Pancreas (tissue), 10 donors: ENCODE measurements at regions not wholly inside any gene's neighbourhood (a gene's known extent, or its start where the extent isn't known, plus 50 kb on each side); places are given as distances from the start of the nearest gene placed in this dataset.

Source experiments
- ATAC-seq, 4 donors: fragments of 200-7000 bp; cut with Tn5 transposase; one replicate each; pipeline versions ENCODE4 v1.8.0 to v1.9.1; 2020; ENCODE audit warnings: mild to moderate bottlenecking in 4 of 4, moderate library complexity in 4 of 4
- DNase-seq, 6 donors: peaks; one replicate each; pipeline ENCODE4 v3.0.0-alpha.2; 2020
- FAIRE-seq: peaks from 2 replicates; lab custom pipeline; 2012; peaks lifted over from hg19 to GRCh38; lab: Jason Lieb, UNC
- H3K27ac ChIP-seq, 4 donors: fragments of 200-600 bp; sonication (generic); 1 replicate in 3 of 4; 2 replicates in 1 of 4; pipeline versions ENCODE4 v1.5.0 to v1.8.0; 2020
- H3K27me3 ChIP-seq, 4 donors: fragments of 200-600 bp; one replicate each; pipeline ENCODE4 v1.8.0; 2021
- H3K36me3 ChIP-seq, 3 donors: fragments of 200-600 bp; sonication (generic) in 1 of 3; one replicate each; pipeline versions ENCODE4 v1.5.0 to v1.8.0; 2020 to 2021
- H3K4me1 ChIP-seq, 3 donors: fragments of 200-600 bp; one replicate each; pipeline ENCODE4 v1.8.0; 2021
- H3K4me3 ChIP-seq, 4 donors: fragments of 200-600 bp; sonication (generic) in 2 of 4; one replicate each; pipeline versions ENCODE4 v1.5.0 to v1.8.0; 2020 to 2021
- H3K9me3 ChIP-seq, 4 donors: fragments of 200-600 bp; one replicate each; pipeline ENCODE4 v1.8.0; 2021
- WGBS, 2 donors: extraction: QIAGEN DNeasy Blood & Tissue Kit; methylation state at CpG; one replicate each; pipeline ENCODE4 v1.1.7; 2013; 5-methylcytosine and 5-hydroxymethylcytosine counted together
- intact Hi-C, 3 donors: fragments of 100-400 bp; cut with DNase I; formaldehyde crosslinking; loops; one replicate each; pipeline versions ENCODE4 v1.11.1 to v1.14.2; 2022
- TF ChIP-seq, protein P1 (sequence below), 4 donors: fragments of 200-600 bp; sonication (generic) in 3 of 4; IDR thresholded peaks; one replicate each; pipeline versions ENCODE4 v1.5.0 to v1.8.0; 2021; ENCODE audit warnings: antibody characterized with exemption in 4 of 4
- donor health status: healthy with polysubstance abuse.
- donor health status: DM: no; HTN: no; CAD: no; lungs with moderate emphysema.
- donor health status: DM: no; HTN: no; CAD: no.
- donor health status: control.
- donor health status: control.
- donor health status: Bipolar disorder and iron deficiency.
- donor health status: DM: yes; HTN: yes; CAD: no.
- donor health status: DM: no; HTN: no; CAD: no.
- donor health status: DM: no; HTN: no; CAD: no.
- donor health status: DM: yes; HTN: yes; CAD: no.

GRCh38 chr10:60487543-60487942 lies 97.9 kb upstream of the ANK3 start:
- no peaks in the 10 kb centered on the region for H3K27me3 ChIP-seq
- H3K4me1 ChIP-seq = no peaks in the 10 kb centered on the region
- no peak for ATAC-seq
- no peak overlapping the region for H3K4me3 ChIP-seq
- DNase-seq = no peak
- intact Hi-C loops = no loop called here
- no peaks in the 10 kb centered on the region for H3K9me3 ChIP-seq
- H3K36me3 ChIP-seq = no peaks in the 10 kb centered on the region
- FAIRE-seq = no peak
- no peak overlapping the region for H3K27ac ChIP-seq
- WGBS, 2 donors = 86 to 97% methylated on average over 9 of the region's 9 CpGs
- TF ChIP-seq, protein P1, sequence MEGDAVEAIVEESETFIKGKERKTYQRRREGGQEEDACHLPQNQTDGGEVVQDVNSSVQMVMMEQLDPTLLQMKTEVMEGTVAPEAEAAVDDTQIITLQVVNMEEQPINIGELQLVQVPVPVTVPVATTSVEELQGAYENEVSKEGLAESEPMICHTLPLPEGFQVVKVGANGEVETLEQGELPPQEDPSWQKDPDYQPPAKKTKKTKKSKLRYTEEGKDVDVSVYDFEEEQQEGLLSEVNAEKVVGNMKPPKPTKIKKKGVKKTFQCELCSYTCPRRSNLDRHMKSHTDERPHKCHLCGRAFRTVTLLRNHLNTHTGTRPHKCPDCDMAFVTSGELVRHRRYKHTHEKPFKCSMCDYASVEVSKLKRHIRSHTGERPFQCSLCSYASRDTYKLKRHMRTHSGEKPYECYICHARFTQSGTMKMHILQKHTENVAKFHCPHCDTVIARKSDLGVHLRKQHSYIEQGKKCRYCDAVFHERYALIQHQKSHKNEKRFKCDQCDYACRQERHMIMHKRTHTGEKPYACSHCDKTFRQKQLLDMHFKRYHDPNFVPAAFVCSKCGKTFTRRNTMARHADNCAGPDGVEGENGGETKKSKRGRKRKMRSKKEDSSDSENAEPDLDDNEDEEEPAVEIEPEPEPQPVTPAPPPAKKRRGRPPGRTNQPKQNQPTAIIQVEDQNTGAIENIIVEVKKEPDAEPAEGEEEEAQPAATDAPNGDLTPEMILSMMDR (IDR thresholded peaks at IDR 0.05) = no peak

- Histone ChIP-seq H3K27ac (no peak overlapping the region), H3K36me3 (no peaks in the 10 kb centered on the region), H3K27me3 (no peaks in the 10 kb centered on the region), H3K9me3 (no peaks in the 10 kb centered on the region), H3K4me3 (no peak overlapping the region), H3K4me1 (peaks cover 0 to 5% (median 0%) of the 10 kb centered on the region in 3 donors)
- ATAC-seq (no peak), FAIRE-seq (no peak), DNase-seq (no peak)
- WGBS, 2 donors = 94 to 96% methylated on average over 5 of the region's 5 CpGs
- intact Hi-C loops = no loop called here
- TF ChIP-seq, protein P1 (IDR thresholded peaks at IDR 0.05) = no peak
Measured at GRCh38 chr10:60485025-60485424, 95.3 kb upstream of the ANK3 start.

DNA sequence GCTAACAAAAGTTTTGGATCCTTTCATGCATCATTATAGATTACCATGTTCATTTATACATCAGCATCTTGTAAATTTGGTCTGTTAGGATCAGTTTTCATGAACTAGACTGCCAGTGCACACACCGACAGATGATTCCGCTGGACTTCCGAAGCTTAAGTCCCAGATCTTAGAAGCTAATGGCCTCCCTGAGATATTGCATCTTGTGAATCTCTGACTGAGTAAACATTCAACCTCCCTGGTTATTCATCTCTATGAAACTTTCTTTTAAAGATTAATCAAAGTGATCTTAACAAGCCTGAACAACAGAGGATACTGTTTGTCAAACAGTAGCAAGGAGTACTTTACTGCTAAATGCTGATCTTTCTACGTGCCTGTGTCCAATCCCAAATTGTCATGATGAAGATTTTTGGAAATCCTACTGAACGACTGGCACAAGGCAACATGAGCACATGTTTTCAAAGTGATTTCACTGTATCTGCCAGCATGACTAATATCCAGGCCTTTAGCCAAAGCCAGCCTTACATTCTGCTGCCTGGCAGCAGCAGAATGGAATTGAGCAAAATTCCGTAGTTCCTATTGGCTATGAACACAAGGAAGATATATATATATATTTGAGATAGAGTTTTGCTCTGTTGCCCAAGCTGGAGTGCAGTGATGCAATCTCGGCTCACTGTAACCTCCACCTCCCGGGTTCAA lies 91.3 kb upstream of the ANK3 start:
- H3K9me3 ChIP-seq = no peaks in the 10 kb centered on the region
- no peak for FAIRE-seq
- WGBS, 2 donors = 53% methylated on average over 8 of the region's 8 CpGs
- H3K27me3 ChIP-seq = no peaks in the 10 kb centered on the region
- peak; percentile 86 to 96 (median 92) for ATAC-seq
- H3K27ac ChIP-seq = peak overlapping the region in 1 of 4 donors; percentile 13
- no peak overlapping the region for H3K4me3 ChIP-seq
- DNase-seq = peak in 4 of 6 donors; percentile 12 to 57 (median 32)
- H3K4me1 ChIP-seq = peaks cover 0 to 5% (median 0%) of the 10 kb centered on the region in 3 donors
- intact Hi-C loops = no loop called here
- TF ChIP-seq, protein P1 (IDR thresholded peaks at IDR 0.05) = no peak
- H3K36me3 ChIP-seq = no peaks in the 10 kb centered on the region

DNA sequence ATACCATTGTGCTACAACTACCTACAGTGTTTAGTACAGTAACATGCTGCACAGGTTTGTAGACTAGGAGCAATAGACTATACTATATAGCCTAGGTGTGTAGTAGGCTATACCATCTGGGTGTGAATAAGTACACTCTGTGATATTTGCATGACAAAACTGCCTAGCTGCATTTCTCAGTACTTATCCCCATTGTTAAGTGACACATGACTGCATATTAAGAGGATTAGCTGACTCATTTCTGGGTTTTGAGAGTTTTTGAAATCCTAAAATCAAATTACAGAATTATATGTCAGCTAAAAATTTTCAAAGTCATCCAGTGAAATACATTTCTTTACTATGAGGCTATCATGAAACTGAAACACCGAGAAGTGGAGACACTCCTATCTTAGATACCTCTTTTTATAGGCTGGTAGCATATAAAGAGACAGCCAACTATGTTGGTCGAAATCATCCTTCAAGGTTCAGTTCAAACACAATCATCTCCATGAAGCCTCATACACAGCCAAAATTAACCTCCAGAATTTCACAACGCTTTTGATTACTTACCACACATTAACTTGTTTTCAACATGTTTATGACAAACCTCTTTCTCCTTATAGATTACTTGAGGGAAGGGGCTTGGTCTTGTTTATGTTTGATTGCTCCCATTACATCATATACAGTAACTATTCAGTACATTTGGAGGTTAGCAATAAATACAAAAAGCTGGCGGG lies 89.8 kb upstream of the ANK3 start:
- Histone ChIP-seq H3K27ac (no peak overlapping the region), H3K9me3 (no peaks in the 10 kb centered on the region), H3K4me3 (no peak overlapping the region), H3K36me3 (no peaks in the 10 kb centered on the region), H3K27me3 (no peaks in the 10 kb centered on the region), H3K4me1 (peaks cover 0 to 5% (median 0%) of the 10 kb centered on the region in 3 donors)
- no peak for ATAC-seq
- FAIRE-seq = no peak
- TF ChIP-seq, protein P1 (IDR thresholded peaks at IDR 0.05) = no peak
- intact Hi-C loops = no loop called here
- DNase-seq = no peak
- WGBS, 2 donors = 90 to 95% methylated on average over 4 of the region's 4 CpGs

DNA sequence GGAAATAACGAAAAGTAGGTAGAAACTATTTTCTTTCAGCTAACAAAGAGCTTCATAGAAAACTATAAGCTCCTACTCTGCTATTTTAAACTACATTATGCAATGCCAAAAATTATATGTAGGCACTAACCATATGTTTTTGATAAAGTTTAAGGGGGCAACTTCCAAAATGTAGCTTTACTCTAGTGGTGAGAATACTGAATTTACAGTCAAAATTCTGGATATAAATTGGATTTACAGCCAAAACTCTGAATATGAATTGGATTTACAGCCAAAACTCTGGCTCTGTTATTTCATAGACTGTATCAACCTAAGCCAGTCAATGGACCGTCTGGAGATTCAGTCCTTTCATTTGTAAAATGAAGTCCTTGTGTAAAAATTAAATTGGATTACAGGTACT lies 86.8 kb upstream of the ANK3 start:
- Histone ChIP-seq H3K4me1 (peaks cover 0 to 5% (median 0%) of the 10 kb centered on the region in 3 donors), H3K9me3 (no peaks in the 10 kb centered on the region), H3K4me3 (no peak overlapping the region), H3K27me3 (no peaks in the 10 kb centered on the region), H3K27ac (no peak overlapping the region), H3K36me3 (no peaks in the 10 kb centered on the region)
- TF ChIP-seq, protein P1 (IDR thresholded peaks at IDR 0.05) = no peak
- intact Hi-C loops = no loop called here
- FAIRE-seq = no peak
- ATAC-seq = no peak
- DNase-seq = no peak
- 90 to 98% methylated on average over 2 of the region's 2 CpGs for WGBS, 2 donors
